ENCODE measurements at regions not wholly inside any gene's neighbourhood (a gene's known extent, or its start where the extent isn't known, plus 50 kb on each side); places are given as distances from the start of the nearest gene placed in this dataset.

DNA sequence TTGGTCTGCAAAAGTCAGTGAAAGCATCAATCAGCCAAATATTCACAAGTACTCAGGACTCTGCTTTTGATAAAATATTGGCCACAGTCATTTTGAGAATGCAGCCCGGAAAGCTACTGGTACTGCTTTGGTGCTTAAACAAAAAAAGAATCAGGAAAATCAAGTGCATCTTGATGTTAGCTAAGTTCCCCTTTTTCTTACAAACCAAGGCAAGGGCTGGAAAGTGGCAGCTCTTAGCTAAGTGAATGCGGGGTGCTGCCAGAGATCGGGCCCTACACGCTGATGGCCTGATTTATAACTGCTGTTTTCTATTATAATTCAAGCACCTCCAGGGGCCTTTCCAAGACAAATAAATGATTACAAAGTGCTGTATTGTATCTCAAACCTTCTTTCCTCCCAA is 136.8 kb upstream of the MGMT start:
- no peak for DNase-seq

DNA sequence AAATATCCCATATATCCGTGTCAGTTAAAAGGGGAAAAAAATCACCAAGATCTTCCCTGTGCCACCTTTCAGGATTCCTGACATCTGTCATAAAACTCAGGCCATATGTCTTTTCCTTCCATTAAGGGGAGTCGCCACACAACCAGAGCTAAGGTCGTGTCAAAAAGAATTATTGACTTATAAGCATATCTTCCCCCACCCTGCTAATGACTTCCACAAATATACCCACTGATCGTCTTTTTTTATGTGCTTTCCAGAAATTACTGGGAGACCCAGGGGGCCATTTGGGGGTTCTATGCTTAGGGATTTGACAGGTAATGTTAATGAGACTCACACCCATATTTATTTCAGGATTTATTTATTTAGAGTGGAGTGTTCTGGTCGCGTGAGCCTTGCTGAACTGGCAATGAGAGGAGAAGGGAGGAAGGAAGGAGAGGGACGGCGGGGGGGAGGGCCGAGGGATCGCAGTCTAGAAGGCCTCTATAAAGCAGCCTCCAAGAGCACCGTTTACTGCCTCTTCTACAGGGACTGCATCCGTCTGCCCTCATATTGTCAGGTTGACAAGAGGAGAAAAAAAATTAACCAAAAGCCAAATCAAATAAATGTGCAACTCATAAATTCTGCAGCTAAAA is 135.7 kb upstream of the MGMT start:
- DNase-seq, result no peak

DNA sequence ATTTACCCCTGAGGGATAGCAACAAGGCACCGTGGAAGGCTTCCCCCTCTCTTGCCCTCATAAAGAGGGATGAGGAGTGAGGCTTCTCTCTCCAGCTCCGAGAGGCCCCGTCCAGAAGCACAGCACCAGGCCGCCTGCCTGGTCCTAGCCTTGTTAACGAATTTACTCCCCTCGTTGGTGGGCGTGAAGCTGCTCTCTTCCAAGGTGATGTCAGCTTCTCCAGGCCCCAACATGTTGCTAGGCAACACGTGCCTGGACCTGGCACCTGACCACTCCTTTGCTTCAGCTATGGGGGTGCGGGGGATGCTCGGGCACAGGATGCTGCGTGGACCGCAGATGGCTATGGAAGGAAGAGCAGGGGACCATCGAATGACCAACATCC is 135.2 kb upstream of the MGMT start:
- no peak for DNase-seq

DNA sequence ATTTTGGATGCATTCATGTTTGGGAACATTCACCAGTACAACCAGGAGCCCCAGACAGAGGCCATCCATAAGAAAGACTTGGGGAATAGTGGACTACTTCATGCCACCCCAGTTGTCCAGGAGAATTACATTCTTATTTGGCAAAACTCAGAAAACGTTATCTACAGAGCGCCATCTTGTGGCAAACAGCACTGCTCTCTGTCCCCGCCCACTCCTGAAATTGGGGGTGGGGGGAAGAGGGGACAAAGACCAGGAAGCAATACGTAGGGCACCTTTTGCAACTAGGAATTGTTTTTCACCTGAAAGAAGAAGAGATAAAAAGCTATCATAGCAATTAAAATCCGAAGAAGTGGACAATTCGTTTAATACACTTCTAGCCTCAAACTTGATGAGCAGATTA is 134.6 kb upstream of the MGMT start:
- DNase-seq, result no peak

DNA sequence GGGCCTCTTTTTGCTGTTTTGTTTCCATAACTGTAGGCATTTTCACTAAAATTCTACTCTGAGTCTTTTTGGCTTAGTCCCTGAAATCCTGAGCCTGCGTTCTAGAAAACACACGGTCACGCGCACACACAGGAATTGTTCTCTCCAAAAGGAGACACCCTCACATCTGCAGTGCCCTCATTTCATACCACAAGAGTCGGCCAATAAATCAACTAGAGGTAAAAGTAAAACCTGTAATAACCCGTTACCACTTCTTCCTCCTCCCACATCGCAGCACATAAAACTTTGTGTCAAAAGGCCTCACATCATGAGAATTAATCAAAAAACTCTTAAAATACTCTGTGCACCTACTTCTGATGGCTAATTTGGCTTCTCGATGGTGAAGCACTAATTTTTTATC is 133.3 kb upstream of the MGMT start:
- no peak for DNase-seq

DNA sequence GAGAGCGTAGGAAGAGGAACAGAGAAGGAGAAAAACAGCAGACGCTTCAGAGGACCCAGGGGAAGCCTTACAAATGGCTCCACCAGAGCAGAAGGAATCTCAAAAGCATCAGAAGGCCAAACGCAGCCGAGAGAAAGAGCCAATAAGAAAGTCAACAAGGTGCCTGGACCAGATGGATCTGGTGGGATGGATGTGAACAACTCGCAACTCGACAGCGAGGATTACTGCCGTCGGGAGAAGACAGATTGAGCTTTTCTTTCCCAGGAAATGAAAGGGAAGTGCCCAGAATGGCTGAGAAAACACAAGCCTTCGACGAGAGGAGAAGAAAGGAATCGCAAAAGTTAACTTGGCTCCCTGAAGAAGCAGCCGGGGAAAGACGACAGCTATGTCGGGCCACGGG is 132.8 kb upstream of the MGMT start:
- DNase-seq, result no peak

DNA sequence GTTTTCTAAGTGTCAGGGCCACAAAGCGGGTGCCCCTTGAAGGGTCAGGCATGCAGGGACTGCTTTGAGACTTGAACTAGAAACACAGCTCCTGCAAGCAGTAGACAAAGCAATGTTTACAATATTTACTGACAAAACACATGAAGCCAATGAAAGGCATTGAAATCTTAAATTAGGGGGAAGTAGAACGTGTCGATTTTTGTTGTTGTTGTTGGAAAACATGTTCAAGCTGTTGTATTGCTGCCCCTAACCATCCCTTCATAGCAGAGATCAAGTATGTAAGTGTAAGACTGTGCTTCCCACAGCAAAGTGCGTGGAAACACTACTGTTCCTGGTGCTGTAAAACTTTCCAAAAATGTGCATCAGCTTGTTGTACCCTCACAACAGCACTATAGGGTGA is 131.6 kb upstream of the MGMT start:
- DNase-seq, result no peak

DNA sequence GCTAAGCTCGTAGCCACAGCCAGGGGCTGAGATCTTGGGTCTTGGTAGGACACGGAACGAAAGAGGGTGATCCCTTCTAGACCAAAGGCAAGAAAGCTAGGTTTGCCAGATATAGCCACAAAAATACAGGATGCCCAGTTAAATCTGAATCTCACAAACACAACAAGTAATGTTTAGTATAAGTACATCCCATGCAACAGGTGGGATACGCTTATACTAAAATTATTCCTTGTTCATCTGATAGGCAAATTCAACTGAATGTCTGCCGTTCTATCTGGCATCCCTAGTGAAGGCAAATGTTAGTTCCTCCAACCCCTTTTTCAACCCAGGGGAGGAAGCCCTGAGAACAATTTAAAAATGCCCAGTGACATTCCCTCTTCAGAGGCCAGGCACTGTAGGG is 131.1 kb upstream of the MGMT start:
- DNase-seq, result no peak

DNA sequence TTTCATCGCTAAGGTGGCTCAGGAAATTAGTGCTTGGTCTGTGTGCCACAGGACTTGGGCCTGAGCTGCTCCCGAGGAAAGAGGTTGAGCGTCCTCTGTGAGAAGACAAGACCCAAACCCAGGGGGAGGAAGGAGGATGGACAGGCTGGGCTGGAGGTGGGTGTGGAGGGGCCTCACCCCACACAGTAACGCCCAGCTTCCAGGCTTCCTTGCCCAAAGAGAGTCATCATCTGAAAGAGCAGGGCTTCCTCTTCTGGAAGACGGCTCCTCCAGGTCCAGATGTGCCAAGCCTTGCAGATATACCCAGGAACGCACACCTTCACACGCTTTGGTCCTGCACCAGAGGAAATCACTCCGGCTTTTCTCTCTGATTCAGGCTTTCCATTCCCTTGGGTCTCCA is 127.8 kb upstream of the MGMT start:
- no peak for DNase-seq

DNA sequence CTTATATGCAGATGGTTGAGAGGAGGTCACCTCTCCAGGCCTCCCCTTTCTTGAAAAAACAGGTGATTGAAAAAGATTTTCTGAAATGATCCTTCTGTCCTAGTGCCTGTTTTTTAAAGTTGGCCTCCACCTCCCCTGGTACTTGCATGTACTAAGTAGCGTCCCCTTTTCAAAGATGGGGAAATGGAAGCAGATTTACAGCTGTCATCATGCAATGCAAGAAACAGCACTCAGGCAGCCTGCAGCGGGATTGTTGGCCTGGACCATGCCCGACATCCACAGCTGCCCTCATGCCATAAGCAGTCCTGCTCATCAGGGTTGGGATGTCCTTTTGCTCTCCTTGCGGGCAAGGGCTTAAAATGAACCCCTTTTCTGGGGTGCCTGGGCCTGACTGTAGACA is 127.2 kb upstream of the MGMT start:
- no peak for DNase-seq

DNA sequence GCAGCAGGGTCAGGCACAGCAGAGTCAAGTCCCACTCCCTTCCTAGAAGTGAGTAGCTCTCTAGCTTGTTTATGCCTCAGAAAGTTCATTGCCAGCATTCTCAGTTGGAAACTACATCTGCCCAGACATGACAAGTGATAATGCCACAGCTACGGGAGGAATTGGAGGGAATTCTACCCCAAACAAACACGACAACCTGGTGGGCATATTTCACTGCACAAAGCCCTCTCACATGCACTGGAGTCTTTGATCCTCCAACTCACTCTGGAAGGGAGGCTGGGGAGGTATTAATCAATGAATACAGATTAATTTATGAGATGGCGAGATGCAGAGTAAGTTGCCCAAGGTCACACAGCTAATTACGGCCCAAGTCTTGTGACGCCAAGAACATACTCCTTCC is 126.0 kb upstream of the MGMT start:
- no peak for DNase-seq

DNA sequence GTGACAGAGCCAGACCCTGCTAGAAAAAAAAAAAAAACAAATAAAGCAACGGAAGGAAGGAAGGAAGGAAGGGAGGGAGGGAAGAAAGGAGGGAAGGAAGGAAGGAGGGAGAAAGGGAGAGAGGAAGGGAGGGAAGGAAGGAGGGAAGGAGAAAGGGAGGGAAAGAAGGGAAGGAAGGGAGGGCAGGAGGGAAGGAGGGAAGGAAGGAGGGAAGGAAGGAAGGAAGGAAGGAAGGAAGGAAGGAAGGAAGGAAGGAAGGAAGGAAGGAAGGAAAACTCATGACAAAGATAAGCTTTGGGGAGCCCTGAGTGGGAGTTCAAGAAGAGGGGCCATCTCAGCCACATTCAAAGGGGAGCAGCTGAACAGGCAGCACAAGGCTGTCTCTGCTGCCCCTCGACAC is 124.7 kb upstream of the MGMT start:
- no peak for DNase-seq

DNA sequence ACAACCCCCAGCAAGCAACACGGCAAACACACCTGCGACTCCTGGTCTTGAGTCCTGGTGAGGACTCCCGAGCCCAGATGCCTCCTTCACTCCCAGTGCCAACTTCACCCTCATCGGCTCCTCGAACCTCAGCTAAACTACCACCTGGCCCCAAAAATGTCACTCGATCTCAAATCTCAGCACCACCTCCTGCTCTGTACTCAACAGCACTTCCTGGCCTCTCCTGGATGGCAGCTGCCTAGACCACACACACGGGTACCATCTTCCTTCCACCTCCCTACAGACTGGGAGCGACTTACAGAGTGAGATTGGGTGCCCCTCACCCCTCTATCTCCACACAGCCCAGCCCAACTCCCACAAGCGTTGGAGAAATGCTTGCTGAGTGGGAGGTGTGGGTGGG is 123.9 kb upstream of the MGMT start:
- no peak for DNase-seq

DNA sequence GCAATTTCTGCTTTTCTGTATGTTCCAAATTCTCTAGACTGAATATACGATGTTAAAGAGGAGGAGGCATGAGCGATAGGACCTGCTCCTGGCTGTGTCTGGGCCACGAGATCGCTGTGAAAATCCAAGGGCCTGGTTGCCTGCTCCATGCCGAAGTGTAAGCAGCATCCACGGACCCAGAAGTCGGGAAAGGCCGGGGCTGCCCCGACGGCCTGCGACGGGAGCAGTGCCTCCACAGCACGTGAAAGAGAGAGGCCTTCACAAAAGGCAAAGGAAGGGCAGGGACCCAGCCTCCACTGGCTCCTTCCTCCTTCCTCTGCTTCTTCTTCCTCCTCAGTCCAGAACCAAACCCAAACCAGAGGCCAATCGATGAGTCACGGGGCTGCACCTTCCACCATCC is 122.9 kb upstream of the MGMT start:
- DNase-seq, result no peak

DNA sequence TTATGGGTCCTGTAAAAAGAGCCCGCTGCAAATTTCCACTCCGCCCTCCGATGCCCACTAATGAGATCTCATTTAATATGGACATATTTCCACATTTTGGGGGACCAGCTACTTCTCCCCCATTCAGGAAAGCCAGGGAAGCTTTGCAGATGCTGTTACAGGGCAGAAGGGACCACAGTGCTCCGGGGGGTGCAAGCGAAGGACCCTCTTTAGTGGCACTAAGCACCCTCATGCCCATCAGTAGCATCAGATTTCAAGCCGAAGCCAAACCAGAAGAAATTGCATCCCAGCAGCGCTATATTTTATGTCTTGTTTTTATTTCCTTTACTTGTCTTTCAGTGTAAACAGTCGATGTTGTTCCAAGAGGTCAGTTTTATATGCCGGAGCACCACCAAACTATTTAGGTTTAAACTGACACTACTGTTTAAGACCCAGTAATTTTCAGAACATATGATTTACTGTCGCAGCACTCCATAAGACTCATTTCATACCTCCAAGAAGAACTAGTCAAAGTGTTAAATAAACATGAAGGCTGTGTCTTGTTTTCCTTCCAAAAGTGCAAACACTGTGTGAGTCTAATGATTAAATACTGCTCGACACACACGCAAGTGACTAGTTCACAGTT is 122.2 kb upstream of the MGMT start:
- no peak for DNase-seq

DNA sequence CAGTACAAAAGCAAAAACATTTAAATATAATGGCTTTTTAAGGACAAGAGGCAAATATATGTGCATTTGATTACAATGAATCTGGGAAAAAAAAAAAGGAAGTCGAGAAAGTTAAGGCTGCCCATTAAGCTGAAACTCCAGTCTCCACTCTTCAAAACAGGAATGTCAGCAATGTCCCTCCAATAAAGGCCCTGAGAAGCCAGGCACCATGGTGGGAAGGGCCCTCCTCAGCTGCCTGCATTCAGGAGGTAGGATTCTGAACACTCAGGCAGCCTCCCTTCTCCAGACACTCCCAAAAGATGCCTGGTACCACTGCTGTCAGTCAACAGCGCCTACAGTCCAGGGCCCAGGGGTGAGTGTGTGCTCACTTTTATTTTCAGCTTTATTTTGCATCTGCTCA is 121.3 kb upstream of the MGMT start:
- no peak for DNase-seq

DNA sequence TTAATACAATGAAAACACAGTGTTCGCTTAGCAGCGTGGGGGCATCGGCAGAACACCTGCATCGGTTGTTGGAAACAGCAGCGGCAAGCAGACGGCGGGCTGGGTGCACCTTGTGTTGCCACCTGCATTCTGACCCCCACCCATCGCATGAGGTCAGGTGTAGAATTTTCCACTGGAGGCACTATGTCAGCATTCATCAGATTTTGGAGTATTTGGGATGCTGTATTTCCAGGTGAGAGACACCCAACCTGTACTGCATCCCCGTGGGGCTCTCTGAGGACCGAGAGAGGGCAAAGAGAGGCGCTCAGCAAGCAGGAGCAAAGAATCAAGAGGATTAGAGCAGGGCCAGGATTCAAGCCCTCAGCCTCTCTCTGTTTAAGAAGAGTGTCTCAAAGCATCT is 116.4 kb upstream of the MGMT start:
- DNase-seq, result no peak

DNA sequence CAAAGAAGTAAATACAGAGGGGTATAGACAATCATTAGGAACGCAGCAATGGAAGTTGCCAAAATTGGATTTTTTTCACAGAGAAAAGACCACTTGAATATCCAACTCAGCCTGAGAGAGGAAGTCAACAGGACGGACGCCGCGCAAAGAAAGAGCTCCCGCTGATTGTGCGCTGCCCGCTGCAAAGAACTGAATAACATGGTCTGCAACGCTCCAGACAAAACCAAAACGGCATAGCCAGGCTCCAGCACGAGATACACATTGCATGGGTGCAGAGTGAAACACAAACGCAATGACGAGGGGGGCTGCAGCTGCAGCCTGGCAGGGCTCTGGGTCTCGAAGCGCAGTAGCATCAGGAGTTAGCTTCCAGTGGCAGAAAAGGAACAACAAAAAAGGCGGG is 113.9 kb upstream of the MGMT start:
- no peak for DNase-seq

DNA sequence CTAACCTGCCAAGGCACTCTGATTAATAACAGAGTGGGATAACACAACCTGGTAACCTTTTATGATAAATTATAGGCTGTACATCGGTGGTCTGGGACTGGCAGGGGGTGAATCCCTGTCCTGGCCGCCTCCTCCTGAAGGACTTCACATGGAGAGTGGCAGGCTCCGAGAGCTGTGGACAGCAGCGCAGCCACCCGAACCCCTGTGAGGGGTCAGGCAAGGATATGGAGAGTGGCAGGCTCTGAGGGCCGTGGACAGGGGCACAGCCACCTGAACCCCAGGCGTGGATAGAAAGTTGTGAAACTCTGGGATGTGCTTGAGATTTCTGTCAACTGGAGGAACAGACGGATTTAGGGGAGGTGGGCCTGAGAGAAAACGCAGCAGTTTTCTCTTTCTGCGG is 107.0 kb upstream of the MGMT start:
- DNase-seq, result no peak

DNA sequence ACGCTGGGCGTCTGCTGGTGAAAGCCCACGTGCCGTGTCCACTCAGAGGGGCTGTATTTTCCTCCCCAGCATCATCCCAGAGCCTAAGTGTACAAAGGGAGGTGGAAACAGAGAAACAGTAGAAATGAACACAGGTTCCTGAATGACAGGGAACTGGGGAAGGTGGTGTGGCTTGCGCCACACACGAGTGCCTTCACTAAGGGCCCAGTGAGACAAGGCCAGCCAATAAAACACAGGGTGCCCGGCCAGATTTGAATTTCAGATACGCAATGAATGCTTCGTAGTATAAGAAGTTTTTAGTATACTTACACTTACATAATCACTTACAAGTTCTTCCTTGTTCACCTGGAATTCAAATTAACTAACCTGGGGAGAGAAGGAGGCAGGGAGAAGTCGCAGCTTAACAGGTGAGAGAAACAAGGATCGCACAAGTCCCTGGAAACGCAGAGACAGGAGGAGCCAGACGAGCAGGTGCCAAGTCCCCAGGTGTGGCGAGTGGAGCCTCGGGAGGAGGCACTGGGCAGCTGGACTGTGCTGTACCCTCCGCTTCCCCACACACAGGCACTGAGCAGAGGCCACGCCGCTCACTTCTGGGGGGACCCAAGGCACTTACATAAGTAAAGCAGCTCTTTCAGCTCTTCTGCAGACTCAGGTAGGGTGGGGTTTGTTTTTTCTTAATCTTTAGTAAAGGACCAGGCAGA is 105.2 kb upstream of the MGMT start:
- no peak for DNase-seq

DNA sequence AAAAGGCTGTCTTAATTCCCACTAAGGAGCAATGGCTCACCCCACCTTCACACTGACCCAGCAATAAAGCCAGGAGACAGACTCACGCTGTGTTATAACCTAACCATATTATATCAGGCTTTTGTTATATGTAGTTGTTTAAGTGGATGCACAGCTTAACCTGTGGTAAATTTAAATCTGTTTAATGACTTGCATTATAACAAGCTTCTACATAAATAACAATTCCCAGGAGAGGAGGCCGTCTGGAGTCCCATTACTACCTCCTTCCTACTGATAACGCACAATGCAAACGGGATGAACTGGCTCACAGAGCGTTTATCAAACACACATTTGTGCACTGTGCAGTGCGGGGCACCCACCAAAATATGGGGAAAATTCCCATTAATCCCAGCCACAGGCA is 102.1 kb upstream of the MGMT start:
- DNase-seq, result no peak

DNA sequence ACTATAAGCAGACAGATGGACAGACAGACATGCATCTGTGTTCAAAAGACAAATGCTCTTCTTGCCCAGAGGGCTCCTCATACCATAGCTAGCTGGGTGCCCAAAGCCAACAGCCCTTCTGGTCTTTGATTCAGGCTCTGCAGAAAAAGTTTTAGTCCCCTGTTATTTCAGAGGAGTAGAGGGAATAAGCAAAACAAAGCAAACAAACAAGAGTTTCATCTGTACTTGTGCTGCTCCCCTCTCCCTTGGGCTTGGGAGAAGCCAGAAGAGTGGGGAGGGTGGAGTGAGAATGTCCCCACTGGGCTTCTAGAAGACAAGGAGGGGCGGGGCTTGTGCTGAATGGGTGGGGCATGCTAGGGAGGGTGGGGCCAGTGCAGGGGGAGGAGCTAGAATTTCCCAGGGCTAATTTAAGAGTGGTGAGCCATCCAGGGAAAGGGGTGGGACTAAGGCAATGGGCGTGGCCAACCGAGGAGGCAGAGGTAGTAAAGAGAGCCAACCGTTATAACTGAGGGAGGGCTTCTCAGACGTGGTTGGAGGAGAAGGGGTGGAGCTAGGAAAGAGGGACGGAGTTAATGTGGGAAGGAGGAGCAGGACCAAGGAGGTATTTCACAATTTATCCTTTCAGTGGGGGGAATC is 101.2 kb upstream of the MGMT start:
- DNase-seq, result no peak

DNA sequence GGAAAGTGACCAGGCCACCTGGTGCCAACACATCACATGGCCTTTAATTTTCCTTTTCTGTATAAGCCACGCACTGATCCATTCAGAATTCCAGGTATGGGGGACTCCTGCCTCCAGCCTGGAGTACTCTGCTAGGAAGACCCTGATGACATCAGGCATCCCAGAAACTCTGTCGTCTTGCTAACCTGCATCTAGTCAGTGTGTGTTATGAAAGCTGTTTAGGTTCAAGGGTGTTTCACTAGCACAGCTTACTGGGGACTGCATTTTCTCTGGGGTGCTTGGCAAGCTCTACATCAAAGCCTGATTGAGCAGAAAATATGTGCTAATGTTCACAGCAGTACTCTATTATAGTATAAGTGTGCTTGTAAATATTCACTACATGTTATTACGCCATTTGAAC is 100.6 kb upstream of the MGMT start:
- no peak for DNase-seq

DNA sequence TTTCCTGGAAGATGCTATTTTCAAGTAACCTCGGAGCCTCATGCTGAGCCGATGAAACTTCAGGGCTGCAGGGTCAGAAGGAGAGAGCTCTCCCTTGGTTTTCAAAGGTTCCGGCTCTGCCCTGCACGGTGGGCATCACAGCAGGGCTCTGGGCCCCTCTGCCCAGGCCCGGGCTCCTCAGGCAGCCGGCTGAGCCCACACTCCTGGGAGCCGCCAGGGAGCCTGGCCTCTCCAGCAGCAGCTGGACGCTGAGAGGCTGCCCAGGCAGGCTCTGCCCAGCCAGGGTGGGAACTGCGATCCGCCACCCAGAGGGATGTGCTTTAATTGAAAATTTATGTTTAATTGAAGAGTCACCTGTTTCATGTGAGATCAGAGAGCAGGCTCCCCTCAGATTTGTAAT is 97.5 kb upstream of the MGMT start:
- no peak for DNase-seq
